Brain microvascular endothelial cell (primary cell): ENCODE measurements at regions not wholly inside any gene's neighbourhood (a gene's known extent, or its start where the extent isn't known, plus 50 kb on each side); places are given as distances from the start of the nearest gene placed in this dataset.

ENCODE experiments used
- DNase-seq: peaks from one replicate; pipeline ENCODE4 v3.0.0-alpha.2; 2020
- H3K27ac ChIP-seq: fragments of 250-450 bp; sonication (Bioruptor Pico); 2 replicates; pipeline ENCODE4 v1.5.1; 2020; ENCODE audit warnings: mild to moderate bottlenecking, moderate library complexity
- H3K27me3 ChIP-seq: fragments of 250-450 bp; sonication (Bioruptor Pico); replicated peaks from 2 replicates; pipeline ENCODE4 v1.5.1; 2020; ENCODE audit warnings: mild to moderate bottlenecking
- H3K36me3 ChIP-seq: fragments of 250-450 bp; sonication (Bioruptor Pico); replicated peaks from 2 replicates; pipeline ENCODE4 v1.5.1; 2020; ENCODE audit warnings: mild to moderate bottlenecking
- H3K4me3 ChIP-seq: 2 replicates; pipeline ENCODE4 v1.5.1; 2011; ENCODE audit warnings: low read depth, mild to moderate bottlenecking, control low read depth, low read length, moderate library complexity
- CTCF ChIP-seq: IDR thresholded peaks from 2 replicates; pipeline ENCODE4 v1.5.1; 2011; ENCODE audit warnings: low read depth, mild to moderate bottlenecking, moderate library complexity, low read length, control low read depth, inconsistent platforms; ENCODE audit errors: missing control alignments
- in situ Hi-C: cut with HindIII; loops from 2 replicates; pipeline ENCODE4 v1.10.0; 2017; ENCODE audit warnings: low sequenced_read_pairs, low pct_ligation_motif_present

GRCh38 chr4:18155067-18156041 lies 133.8 kb upstream of the LCORL start:
- no peak for DNase-seq
- TF ChIP-seq CTCF, result no peak
- no peaks in the 10 kb centered on the region for H3K36me3 ChIP-seq
- no peak overlapping the region for H3K4me3 ChIP-seq
- in situ Hi-C loops, result no loop called here
- H3K27ac ChIP-seq, result no peak overlapping the region
- H3K27me3 ChIP-seq, result no peaks in the 10 kb centered on the region

GRCh38 chr4:18138076-18138665 lies 116.6 kb upstream of the LCORL start:
- no peak for TF ChIP-seq CTCF
- Histone ChIP-seq H3K27me3 (no peaks in the 10 kb centered on the region), H3K4me3 (no peak overlapping the region), H3K27ac (no peak overlapping the region), H3K36me3 (no peaks in the 10 kb centered on the region)
- no peak for DNase-seq
- in situ Hi-C loops, result no loop called here

- DNase-seq, result no peak
- no peaks in the 10 kb centered on the region for H3K36me3 ChIP-seq
- in situ Hi-C loops, result no loop called here
- H3K27me3 ChIP-seq, result no peaks in the 10 kb centered on the region
- no peak overlapping the region for H3K27ac ChIP-seq
- no peak for TF ChIP-seq CTCF
- no peak overlapping the region for H3K4me3 ChIP-seq
Measured at GRCh38 chr4:18134111-18134510, 112.6 kb upstream of the LCORL start.

- Histone ChIP-seq H3K27ac (no peak overlapping the region), H3K4me3 (no peak overlapping the region), H3K36me3 (no peaks in the 10 kb centered on the region), H3K27me3 (no peaks in the 10 kb centered on the region)
- in situ Hi-C loops, result no loop called here
- TF ChIP-seq CTCF, result no peak
- DNase-seq, result no peak
Measured at GRCh38 chr4:18130256-18130655, 108.7 kb upstream of the LCORL start.

GRCh38 chr4:18128241-18128640 lies 106.7 kb upstream of the LCORL start:
- no peak for TF ChIP-seq CTCF
- no peak overlapping the region for H3K4me3 ChIP-seq
- H3K36me3 ChIP-seq, result no peaks in the 10 kb centered on the region
- in situ Hi-C loops, result no loop called here
- H3K27ac ChIP-seq, result no peak overlapping the region
- no peak for DNase-seq
- H3K27me3 ChIP-seq, result no peaks in the 10 kb centered on the region
